Ishikawa (cell line): ENCODE measurements at regions not wholly inside any gene's neighbourhood (a gene's known extent, or its start where the extent isn't known, plus 50 kb on each side); places are given as distances from the start of the nearest gene placed in this dataset.

Experiments used
- CEBPB ChIP-seq: IDR thresholded peaks from 2 replicates; pipeline ENCODE4 v1.6.1; 2012
- YY1 ChIP-seq: IDR thresholded peaks from 2 replicates; pipeline ENCODE4 v1.6.1; 2012; ENCODE audit warnings: low read depth

GRCh38 chr13:76620036-76620435 is 266.2 kb downstream of the KCTD12 start:
- TF ChIP-seq YY1 (no peak), CEBPB (no peak)
